ENCODE measurements at regions not wholly inside any gene's neighbourhood (a gene's known extent, or its start where the extent isn't known, plus 50 kb on each side); places are given as distances from the start of the nearest gene placed in this dataset.

- no peak for DNase-seq
- H3K27ac Mint-ChIP-seq: no peak overlapping the region
- WGBS (ENCODE audit: extremely low coverage, insufficient read length, low lambda C conversion rate): no CpG with 5 or more reads among the region's 3 CpGs
- Histone ChIP-seq H3K4me2 (ENCODE audit: insufficient read depth, insufficient read length, low read length) (no peak overlapping the region), H2BK15ac (ENCODE audit: low read depth, low read length) (no peak overlapping the region), H3K18ac (ENCODE audit: insufficient read length, low read depth, low read length) (no peak overlapping the region), H4K20me1 (ENCODE audit: control insufficient read depth, insufficient read depth, insufficient read length) (no peaks in the 10 kb centered on the region), H3K9ac (ENCODE audit: extremely low read depth, insufficient read length, low read length) (no peak overlapping the region), H4K5ac (ENCODE audit: insufficient read length, low read depth, low read length) (no peak overlapping the region), H3T11ph (ENCODE audit: low read length) (no peak overlapping the region), H3K14ac (ENCODE audit: insufficient read depth, low read length) (no peak overlapping the region), H2AFZ (ENCODE audit: low read length) (no peak overlapping the region), H3K79me2 (ENCODE audit: insufficient read depth, low read length) (no peaks in the 10 kb centered on the region), H3K4me1 (ENCODE audit: insufficient read depth, low read length) (peaks cover 9% of the 10 kb centered on the region; the same call in 1 of the 2 replicates), H3K27me3 (ENCODE audit: insufficient read depth, low read length) (no peaks in the 10 kb centered on the region), H3K79me1 (ENCODE audit: insufficient read depth, low read depth, low read length, poor library complexity, severe bottlenecking) (no peaks in the 10 kb centered on the region), H3K56ac (ENCODE audit: insufficient read length, low read depth, low read length) (no peak overlapping the region), H2BK20ac (ENCODE audit: low read depth, low read length, poor library complexity, severe bottlenecking) (no peak overlapping the region), H2AK5ac (ENCODE audit: insufficient read length, low read length) (no peak overlapping the region), H3K27ac (ENCODE audit: insufficient read length, low read depth, low read length) (no peak overlapping the region), H3K23me2 (ENCODE audit: insufficient read length, low read depth, low read length, poor library complexity, severe bottlenecking) (no peaks in the 10 kb centered on the region), H4K91ac (ENCODE audit: insufficient read length, low read depth, low read length) (no peak overlapping the region), H2BK12ac (ENCODE audit: insufficient read length, low read depth, low read length) (no peak overlapping the region), H2BK120ac (ENCODE audit: low read depth, low read length, poor library complexity, severe bottlenecking) (no peak overlapping the region), H3K4ac (ENCODE audit: low read depth, low read length) (no peak overlapping the region), H4K8ac (replicated peaks; ENCODE audit: insufficient read length, low read depth, low read length) (no peak overlapping the region), H3K23ac (ENCODE audit: insufficient read length, low read depth, low read length) (no peak overlapping the region), H3K9me3 (ENCODE audit: control insufficient read depth, low read depth, low read length) (no peaks in the 10 kb centered on the region), H2BK5ac (ENCODE audit: insufficient read length, low read length) (no peak overlapping the region)
- peaks cover 7 to 8% (median 8%) of the 10 kb centered on the region in 3 experiments; a peak in 6 of 7 replicates for H3K36me3 Mint-ChIP-seq (ENCODE audit: insufficient read depth in 1 of 3, low read depth in 3 of 3)
- peaks cover 26 to 32% of the 10 kb centered on the region in 2 experiments for H3K4me1 Mint-ChIP-seq
- TF ChIP-seq CTCF (conservative IDR thresholded peaks at IDR 0.05): no peak
- H3K27me3 Mint-ChIP-seq (ENCODE audit: low read depth): no peaks in the 10 kb centered on the region; the same call in 1 of the 2 replicates
- peaks cover 8 to 9% of the 10 kb centered on the region in 2 experiments for H3K9me3 Mint-ChIP-seq
- H3K4me3 Mint-ChIP-seq: no peak overlapping the region
These were observed 62.5 kb upstream of the PLEKHG3 start for GRCh38 chr14:64641760-64642159.
